Colonic mucosa (tissue), 4 donors: ENCODE measurements at regions not wholly inside any gene's neighbourhood (a gene's known extent, or its start where the extent isn't known, plus 50 kb on each side); places are given as distances from the start of the nearest gene placed in this dataset.

Experiments used
- DNase-seq: peaks from one replicate; pipeline ENCODE4 v3.0.0-alpha.2; 2020
- H3K27ac ChIP-seq: fragments of 200-600 bp; one replicate; pipeline ENCODE4 v1.8.0; 2021
- H3K27me3 ChIP-seq: fragments of 200-600 bp; one replicate; pipeline ENCODE4 v1.8.0; 2021
- H3K36me3 ChIP-seq: fragments of 200-600 bp; one replicate; pipeline ENCODE4 v1.8.0; 2021
- H3K4me1 ChIP-seq: fragments of 200-600 bp; one replicate; pipeline ENCODE4 v1.8.0; 2021; ENCODE audit warnings: mild to moderate bottlenecking
- H3K4me3 ChIP-seq: fragments of 200-600 bp; one replicate; pipeline ENCODE4 v1.8.0; 2021
- H3K9ac ChIP-seq, 2 donors: one replicate each; pipeline ENCODE4 v1.7.0; 2013; ENCODE audit warnings: control low read depth in 2 of 2, low read depth in 2 of 2, low read length in 2 of 2
- H3K9me3 ChIP-seq: fragments of 200-600 bp; one replicate; pipeline ENCODE4 v1.8.0; 2021
- CTCF ChIP-seq: fragments of 200-600 bp; IDR thresholded peaks from one replicate; pipeline ENCODE4 v1.8.0; 2022; ENCODE audit warnings: antibody characterized with exemption, mild to moderate bottlenecking
- intact Hi-C: fragments of 100-400 bp; cut with DNase I; formaldehyde crosslinking; loops from one replicate; pipeline ENCODE4 v1.14.1; 2022
- donor health status: healthy.
- donor health status: DM: no; HTN: no; CAD: no.
- donor health status: DM: no; HTN: no; CAD: no.

- intact Hi-C loops: no loop called here
- DNase-seq: no peak
Observed at GRCh38 chr12:127014079-127014478, 1252.9 kb upstream of the TMEM132C start.

DNA sequence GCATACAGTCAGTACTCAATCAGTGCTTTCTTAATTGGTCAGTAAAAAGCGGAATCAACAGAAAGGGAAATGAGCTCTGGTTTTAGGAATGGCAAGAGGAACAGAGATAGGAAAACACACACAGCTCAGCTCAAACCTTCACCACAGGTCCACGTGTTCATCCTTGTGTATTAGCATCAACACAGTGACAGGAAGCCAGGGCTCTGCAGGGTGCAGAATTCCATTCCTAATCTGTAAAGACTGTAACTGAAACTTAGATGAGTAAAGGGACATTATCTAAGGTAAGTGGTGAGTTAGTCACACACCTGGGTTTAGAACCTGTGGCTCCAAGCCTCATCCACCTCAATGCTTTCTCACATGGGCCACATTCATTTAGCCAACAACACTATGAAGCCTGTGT, 1242.2 kb upstream of the TMEM132C start:
- H3K27ac ChIP-seq: no peak overlapping the region
- no peaks in the 10 kb centered on the region for H3K9me3 ChIP-seq
- H3K36me3 ChIP-seq: no peaks in the 10 kb centered on the region
- no peaks in the 10 kb centered on the region for H3K27me3 ChIP-seq
- H3K4me1 ChIP-seq: no peaks in the 10 kb centered on the region
- TF ChIP-seq CTCF: no peak
- H3K4me3 ChIP-seq: no peak overlapping the region
- DNase-seq: no peak
- no peak overlapping the region for H3K9ac ChIP-seq
- intact Hi-C loops: no loop called here

More at GRCh38 chr12:127014079-127014478, 1252.9 kb upstream of the TMEM132C start:
- Histone ChIP-seq H3K4me3 (no peak overlapping the region), H3K27ac (no peak overlapping the region), H3K36me3 (no peaks in the 10 kb centered on the region), H3K9me3 (no peaks in the 10 kb centered on the region), H3K4me1 (no peaks in the 10 kb centered on the region), H3K27me3 (no peaks in the 10 kb centered on the region), H3K9ac (no peak overlapping the region)
- TF ChIP-seq CTCF: no peak

GRCh38 chr12:127025545-127025944, 1241.4 kb upstream of the TMEM132C start:
- no peaks in the 10 kb centered on the region for H3K9me3 ChIP-seq
- no peak overlapping the region for H3K9ac ChIP-seq
- no peaks in the 10 kb centered on the region for H3K4me1 ChIP-seq
- intact Hi-C loops: no loop called here
- DNase-seq: no peak
- H3K27ac ChIP-seq: no peak overlapping the region
- H3K27me3 ChIP-seq: no peaks in the 10 kb centered on the region
- H3K4me3 ChIP-seq: no peak overlapping the region
- TF ChIP-seq CTCF: no peak
- no peaks in the 10 kb centered on the region for H3K36me3 ChIP-seq

DNA sequence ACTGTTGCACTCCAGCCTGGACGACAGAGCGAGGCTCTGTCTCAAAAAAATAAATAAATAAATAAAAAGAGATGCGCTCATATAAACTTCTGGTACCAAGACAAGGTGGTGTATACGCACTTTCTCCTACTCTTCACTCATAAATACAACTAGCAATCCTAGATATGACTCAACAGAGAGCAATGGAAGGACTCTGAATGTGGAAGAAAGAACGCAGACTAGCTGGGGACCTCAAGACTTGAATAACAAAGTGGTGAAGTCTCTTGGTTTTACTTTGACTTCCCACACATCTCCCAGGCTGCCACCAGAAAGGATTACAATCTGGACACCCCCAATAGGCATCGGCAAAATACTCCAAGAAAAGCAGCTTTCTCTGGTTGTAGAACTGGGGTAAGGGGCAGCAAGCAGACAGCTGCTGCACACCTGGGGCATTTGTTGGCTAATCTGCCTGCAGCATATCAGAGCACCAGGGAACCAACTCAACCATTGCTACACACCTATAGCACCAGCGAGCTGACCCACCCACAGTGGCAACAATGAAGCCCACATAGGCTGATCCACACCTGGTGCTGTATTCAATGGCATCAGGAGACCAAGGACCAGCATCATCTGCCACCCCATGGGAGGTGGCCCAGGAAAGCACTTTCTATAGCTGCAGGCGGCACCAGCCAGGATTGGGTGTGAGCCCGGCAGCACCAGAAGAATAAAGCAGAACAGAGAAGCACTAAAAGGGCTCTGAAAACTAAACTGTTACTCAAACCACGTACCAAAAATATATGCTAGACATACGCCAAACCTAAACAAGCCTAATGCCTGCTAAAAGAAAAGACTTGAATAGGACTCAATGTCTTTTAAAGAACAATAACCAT, 1231.7 kb upstream of the TMEM132C start:
- no peaks in the 10 kb centered on the region for H3K4me1 ChIP-seq
- H3K36me3 ChIP-seq: no peaks in the 10 kb centered on the region
- intact Hi-C loops: no loop called here
- H3K27ac ChIP-seq: no peak overlapping the region
- TF ChIP-seq CTCF: no peak
- H3K27me3 ChIP-seq: no peaks in the 10 kb centered on the region
- no peaks in the 10 kb centered on the region for H3K9me3 ChIP-seq
- no peak overlapping the region for H3K4me3 ChIP-seq
- no peak overlapping the region for H3K9ac ChIP-seq
- DNase-seq: no peak

- H3K27ac ChIP-seq: no peak overlapping the region
- no peaks in the 10 kb centered on the region for H3K36me3 ChIP-seq
- TF ChIP-seq CTCF: no peak
- no peaks in the 10 kb centered on the region for H3K27me3 ChIP-seq
- H3K9ac ChIP-seq: no peak overlapping the region
- H3K4me1 ChIP-seq: no peaks in the 10 kb centered on the region
- no peak overlapping the region for H3K4me3 ChIP-seq
- intact Hi-C loops: no loop called here
- DNase-seq: no peak
- no peaks in the 10 kb centered on the region for H3K9me3 ChIP-seq
Observed at GRCh38 chr12:127038152-127038551, 1228.8 kb upstream of the TMEM132C start.
